Neural progenitor cell (in vitro differentiated cells): ENCODE measurements at regions not wholly inside any gene's neighbourhood (a gene's known extent, or its start where the extent isn't known, plus 50 kb on each side); places are given as distances from the start of the nearest gene placed in this dataset.

Experiments used
- DNase-seq: peaks from one replicate; pipeline ENCODE4 v3.0.0-alpha.2; 2016; ENCODE audit warnings: low spot score
- H2AFZ ChIP-seq: fragments of 200-600 bp; sonication (generic); replicated peaks from 2 replicates; pipeline ENCODE4 v1.6.1; 2016; ENCODE audit warnings: antibody characterized with exemption
- H3F3A ChIP-seq: fragments of 200-600 bp; sonication (generic); 2 replicates; pipeline ENCODE4 v1.6.1; 2016; ENCODE audit warnings: antibody characterized with exemption, low read depth
- H3K27ac ChIP-seq: fragments of 200-600 bp; sonication (generic); 2 replicates; pipeline ENCODE4 v1.5.1; 2016; ENCODE audit warnings: mild to moderate bottlenecking
- H3K27me3 ChIP-seq: fragments of 200-600 bp; sonication (generic); 2 replicates; pipeline ENCODE4 v1.6.1; 2016; ENCODE audit warnings: mild to moderate bottlenecking, moderate library complexity
- H3K36me3 ChIP-seq: fragments of 200-600 bp; sonication (generic); 2 replicates; pipeline ENCODE4 v1.5.1; 2016
- H3K4me1 ChIP-seq: fragments of 200-600 bp; sonication (generic); 2 replicates; pipeline ENCODE4 v1.6.1; 2016; ENCODE audit warnings: mixed run types
- H3K4me2 ChIP-seq: fragments of 200-600 bp; sonication (generic); 2 replicates; pipeline ENCODE4 v1.6.1; 2016
- H3K4me3 ChIP-seq: fragments of 200-600 bp; sonication (generic); 2 replicates; pipeline ENCODE4 v1.5.1; 2016
- H3K79me2 ChIP-seq: fragments of 200-600 bp; sonication (generic); 2 replicates; pipeline ENCODE4 v1.6.1; 2016; ENCODE audit warnings: low read depth
- H3K9ac ChIP-seq: fragments of 200-600 bp; sonication (generic); 2 replicates; pipeline ENCODE4 v1.6.1; 2016
- H3K9me3 ChIP-seq: fragments of 200-600 bp; sonication (generic); 2 replicates; pipeline ENCODE4 v1.5.1; 2016; ENCODE audit warnings: low read depth
- H4K20me1 ChIP-seq: fragments of 200-600 bp; sonication (generic); 2 replicates; pipeline ENCODE4 v1.6.1; 2016; ENCODE audit warnings: low read depth
- H3K27ac Mint-ChIP-seq: 3 replicates; pipeline ENCODE4 v1.8.0; 2021; ENCODE audit warnings: mixed read lengths
- H3K27me3 Mint-ChIP-seq: 2 replicates; pipeline ENCODE4 v1.8.0; 2022; ENCODE audit warnings: low read depth, mild to moderate bottlenecking, inconsistent platforms, moderate library complexity, mixed read lengths; ENCODE audit not compliant: insufficient read depth
- H3K36me3 Mint-ChIP-seq: 3 replicates; pipeline ENCODE4 v1.8.0; 2021; ENCODE audit warnings: mixed read lengths
- H3K4me1 Mint-ChIP-seq: 3 replicates; pipeline ENCODE4 v1.8.0; 2021; ENCODE audit warnings: mixed read lengths
- H3K4me3 Mint-ChIP-seq: 3 replicates; pipeline ENCODE4 v1.8.0; 2021; ENCODE audit warnings: mild to moderate bottlenecking, moderate library complexity, mixed read lengths
- H3K9me3 Mint-ChIP-seq: 3 replicates; pipeline ENCODE4 v1.8.0; 2020; ENCODE audit warnings: mixed read lengths
- CTCF ChIP-seq: fragments of 200-600 bp; sonication (generic); IDR thresholded peaks from 2 replicates; pipeline ENCODE4 v1.5.1; 2017; ENCODE audit warnings: antibody characterized with exemption, mild to moderate bottlenecking
- EZH2 ChIP-seq: fragments of 200-600 bp; sonication (generic); IDR thresholded peaks from 2 replicates; pipeline ENCODE4 v1.6.1; 2017; ENCODE audit warnings: antibody characterized with exemption, mild to moderate bottlenecking, moderate library complexity
- EZH2phosphoT487 ChIP-seq: fragments of 200-600 bp; sonication (generic); IDR thresholded peaks from 2 replicates; pipeline ENCODE4 v1.6.1; 2017; ENCODE audit warnings: antibody characterized with exemption

GRCh38 chr3:187536185-187536584 is 134.0 kb downstream of the SST start:
- H3K4me3 Mint-ChIP-seq = no peak overlapping the region
- Histone ChIP-seq H3K4me1 (peaks cover 3% of the 10 kb centered on the region), H3K27ac (no peak overlapping the region), H3K27me3 (no peaks in the 10 kb centered on the region), H3K4me2 (no peak overlapping the region), H3F3A (no peaks in the 10 kb centered on the region), H3K9me3 (no peaks in the 10 kb centered on the region), H3K36me3 (no peaks in the 10 kb centered on the region), H3K4me3 (no peak overlapping the region), H3K79me2 (no peaks in the 10 kb centered on the region), H4K20me1 (no peaks in the 10 kb centered on the region), H2AFZ (no peak overlapping the region), H3K9ac (no peak overlapping the region)
- DNase-seq = no peak
- H3K4me1 Mint-ChIP-seq = no peaks in the 10 kb centered on the region
- no peak overlapping the region for H3K27ac Mint-ChIP-seq
- no peaks in the 10 kb centered on the region for H3K9me3 Mint-ChIP-seq
- TF ChIP-seq CTCF = no peak
- no peak for TF ChIP-seq EZH2phosphoT487
- TF ChIP-seq EZH2 = no peak
- no peaks in the 10 kb centered on the region for H3K27me3 Mint-ChIP-seq
- no peaks in the 10 kb centered on the region for H3K36me3 Mint-ChIP-seq

- TF ChIP-seq CTCF = no peak
- no peak for TF ChIP-seq EZH2phosphoT487
- TF ChIP-seq EZH2 = no peak
- H3K4me1 Mint-ChIP-seq = no peaks in the 10 kb centered on the region
- H3K9me3 ChIP-seq = no peaks in the 10 kb centered on the region
Measured at GRCh38 chr3:187533797-187534196, 136.4 kb downstream of the SST start.

GRCh38 chr3:187531831-187532230 is 138.4 kb downstream of the SST start:
- Histone ChIP-seq H3K9ac (no peak overlapping the region), H3K4me2 (no peak overlapping the region), H3K36me3 (no peaks in the 10 kb centered on the region), H2AFZ (no peak overlapping the region), H3F3A (no peaks in the 10 kb centered on the region), H3K4me3 (no peak overlapping the region), H3K9me3 (no peaks in the 10 kb centered on the region), H3K79me2 (no peaks in the 10 kb centered on the region), H4K20me1 (no peaks in the 10 kb centered on the region), H3K4me1 (peaks cover 6% of the 10 kb centered on the region), H3K27ac (no peak overlapping the region), H3K27me3 (no peaks in the 10 kb centered on the region)
- peaks cover 3% of the 10 kb centered on the region for H3K9me3 Mint-ChIP-seq
- no peak overlapping the region for H3K4me3 Mint-ChIP-seq
- no peak for DNase-seq
- no peaks in the 10 kb centered on the region for H3K27me3 Mint-ChIP-seq
- TF ChIP-seq CTCF (no peak), EZH2phosphoT487 (no peak), EZH2 (no peak)
- H3K36me3 Mint-ChIP-seq = no peaks in the 10 kb centered on the region
- no peak overlapping the region for H3K27ac Mint-ChIP-seq
- H3K4me1 Mint-ChIP-seq = no peaks in the 10 kb centered on the region

More at GRCh38 chr3:187533797-187534196, 136.4 kb downstream of the SST start:
- H3K36me3 ChIP-seq = no peaks in the 10 kb centered on the region
- H3K4me3 ChIP-seq = no peak overlapping the region
- Mint-ChIP-seq H3K27me3 (no peaks in the 10 kb centered on the region), H3K9me3 (no peaks in the 10 kb centered on the region), H3K36me3 (no peaks in the 10 kb centered on the region), H3K4me3 (no peak overlapping the region), H3K27ac (no peak overlapping the region)
- no peaks in the 10 kb centered on the region for H3K27me3 ChIP-seq
- H3K79me2 ChIP-seq = no peaks in the 10 kb centered on the region
- H3K27ac ChIP-seq = no peak overlapping the region
- H3K4me2 ChIP-seq = no peak overlapping the region
- no peaks in the 10 kb centered on the region for H3F3A ChIP-seq
- no peaks in the 10 kb centered on the region for H4K20me1 ChIP-seq
- peaks cover 3% of the 10 kb centered on the region for H3K4me1 ChIP-seq
- DNase-seq = no peak
- no peak overlapping the region for H3K9ac ChIP-seq
- H2AFZ ChIP-seq = peak overlapping the region; percentile 76

- no peaks in the 10 kb centered on the region for H3K27me3 ChIP-seq
- H3K4me1 ChIP-seq = peaks cover 24% of the 10 kb centered on the region
- H3K4me2 ChIP-seq = no peak overlapping the region
- H2AFZ ChIP-seq = no peak overlapping the region
- Mint-ChIP-seq H3K36me3 (no peaks in the 10 kb centered on the region), H3K27ac (no peak overlapping the region), H3K4me1 (peaks cover 17% of the 10 kb centered on the region), H3K27me3 (no peaks in the 10 kb centered on the region), H3K9me3 (peaks cover 3% of the 10 kb centered on the region), H3K4me3 (no peak overlapping the region)
- H3K27ac ChIP-seq = no peak overlapping the region
- no peak for DNase-seq
- no peaks in the 10 kb centered on the region for H3K36me3 ChIP-seq
- no peak overlapping the region for H3K4me3 ChIP-seq
- no peak overlapping the region for H3K9ac ChIP-seq
- no peaks in the 10 kb centered on the region for H3K9me3 ChIP-seq
- no peak for TF ChIP-seq EZH2phosphoT487
- TF ChIP-seq CTCF = no peak
- no peak for TF ChIP-seq EZH2
- no peaks in the 10 kb centered on the region for H3K79me2 ChIP-seq
- H4K20me1 ChIP-seq = no peaks in the 10 kb centered on the region
- peaks cover 18% of the 10 kb centered on the region for H3F3A ChIP-seq
Measured at GRCh38 chr3:187522890-187523289, 147.3 kb downstream of the SST start.
